IPS DF 6.9 (cell line): ENCODE measurements at regions not wholly inside any gene's neighbourhood (a gene's known extent, or its start where the extent isn't known, plus 50 kb on each side); places are given as distances from the start of the nearest gene placed in this dataset.
"Not testable (repeated sequence)": the region's sequence is repeated elsewhere in the genome, so short reads cannot be mapped to it uniquely, and the experiment has no call there.

Experiments
- DNase-seq: peaks from one replicate; pipeline ENCODE4 v3.0.0-alpha.2; 2013; ENCODE audit warnings: low read depth, low spot score
- H3K27ac ChIP-seq: one replicate; pipeline ENCODE4 v1.5.1; 2013; ENCODE audit warnings: low read length, control low read depth
- H3K27me3 ChIP-seq: 2 replicates; pipeline ENCODE4 v1.6.1; 2013; ENCODE audit warnings: mild to moderate bottlenecking, low read length; ENCODE audit not compliant: control insufficient read depth, insufficient read depth
- H3K36me3 ChIP-seq: 2 replicates; pipeline ENCODE4 v1.6.1; 2013; ENCODE audit warnings: low read length; ENCODE audit not compliant: control insufficient read depth, insufficient read depth
- H3K4me1 ChIP-seq: 2 replicates; pipeline ENCODE4 v1.6.1; 2013; ENCODE audit warnings: low read length; ENCODE audit not compliant: control insufficient read depth, insufficient read depth
- H3K4me3 ChIP-seq: 2 replicates; pipeline ENCODE4 v1.5.1; 2013; ENCODE audit warnings: mild to moderate bottlenecking, low read length
- H3K9me3 ChIP-seq: 2 replicates; pipeline ENCODE4 v1.6.1; 2013; ENCODE audit warnings: low read length, inconsistent platforms; ENCODE audit not compliant: control insufficient read depth, insufficient read depth
- WGBS: extraction: QIAGEN DNeasy Blood & Tissue Kit; methylation state at CpG from one replicate; pipeline ENCODE4 v1.1.7; 2013; ENCODE audit warnings: mixed read lengths, missing lambda C conversion rate; ENCODE audit not compliant: insufficient read length, insufficient coverage; 5-methylcytosine and 5-hydroxymethylcytosine counted together

DNA sequence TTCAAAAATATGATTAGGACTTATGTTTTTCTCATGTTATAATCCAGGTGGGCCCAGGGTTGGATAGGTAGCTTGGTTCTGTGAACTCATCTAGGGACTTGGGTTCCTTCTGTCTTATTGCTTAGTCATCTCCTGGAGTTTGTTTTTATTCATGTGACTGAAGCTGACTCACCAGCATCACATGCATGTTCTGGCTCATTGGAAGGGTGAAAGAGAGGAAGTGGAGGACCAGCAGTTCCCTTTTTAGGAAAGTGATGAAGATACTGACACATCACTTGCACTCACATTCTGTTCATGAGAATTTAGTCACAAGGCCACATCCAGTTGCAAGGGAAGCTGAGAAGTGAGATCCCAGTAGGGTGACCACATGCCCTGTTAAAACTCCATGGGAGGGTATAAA is 95.9 kb downstream of the NPIPB5 start:
- not testable (repeated sequence) for H3K36me3 ChIP-seq, H3K4me3 ChIP-seq, DNase-seq, H3K9me3 ChIP-seq, H3K27me3 ChIP-seq, H3K27ac ChIP-seq, H3K4me1 ChIP-seq

GRCh38 chr16:22609798-22610197 is 99.1 kb downstream of the NPIPB5 start:
- not testable (repeated sequence) for H3K9me3 ChIP-seq, H3K36me3 ChIP-seq, H3K27me3 ChIP-seq, H3K4me3 ChIP-seq, DNase-seq, H3K4me1 ChIP-seq, H3K27ac ChIP-seq
- no CpG with 5 or more reads among the region's 2 CpGs for WGBS

DNA sequence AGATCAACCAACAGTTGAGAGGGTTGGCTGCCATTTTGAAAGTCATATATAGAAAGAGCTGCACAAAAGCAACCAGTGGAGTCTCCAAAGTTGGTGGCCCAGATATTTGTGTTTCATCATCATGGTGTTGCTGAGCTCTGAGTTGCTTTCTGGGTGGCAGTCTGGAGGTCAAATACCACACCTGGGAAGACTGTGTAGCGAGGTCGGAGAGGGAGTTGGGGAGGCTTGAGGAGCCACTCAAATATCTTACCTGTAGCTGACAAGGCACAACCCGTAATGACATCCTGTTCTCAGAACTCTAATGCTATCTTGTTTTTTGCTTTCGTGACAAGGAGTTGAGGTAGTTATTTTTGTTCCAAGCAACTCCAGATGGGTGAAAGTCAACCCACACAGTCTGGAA is 100.4 kb downstream of the NPIPB5 start:
- H3K4me1 ChIP-seq, H3K9me3 ChIP-seq, H3K4me3 ChIP-seq, H3K27me3 ChIP-seq, H3K27ac ChIP-seq, DNase-seq, H3K36me3 ChIP-seq: not testable (repeated sequence)
- no CpG with 5 or more reads among the region's 4 CpGs for WGBS

GRCh38 chr16:22614271-22614947 is 103.7 kb downstream of the NPIPB5 start:
- no CpG with 5 or more reads among the region's 6 CpGs for WGBS
- no peaks in the 10 kb centered on the region for H3K36me3 ChIP-seq
- H3K9me3 ChIP-seq = no peaks in the 10 kb centered on the region
- DNase-seq = no peak
- H3K27me3 ChIP-seq = no peaks in the 10 kb centered on the region
- no peak overlapping the region for H3K4me3 ChIP-seq
- H3K27ac ChIP-seq = no peak overlapping the region
- H3K4me1 ChIP-seq = no peaks in the 10 kb centered on the region

- DNase-seq = no peak
- WGBS = no CpG with 5 or more reads among the region's 5 CpGs
- no peak overlapping the region for H3K4me3 ChIP-seq
- no peaks in the 10 kb centered on the region for H3K36me3 ChIP-seq
- H3K27ac ChIP-seq = no peak overlapping the region
- H3K27me3 ChIP-seq = no peaks in the 10 kb centered on the region
- no peaks in the 10 kb centered on the region for H3K4me1 ChIP-seq
- no peaks in the 10 kb centered on the region for H3K9me3 ChIP-seq
Observed at GRCh38 chr16:22618842-22619241, 108.2 kb downstream of the NPIPB5 start.

DNA sequence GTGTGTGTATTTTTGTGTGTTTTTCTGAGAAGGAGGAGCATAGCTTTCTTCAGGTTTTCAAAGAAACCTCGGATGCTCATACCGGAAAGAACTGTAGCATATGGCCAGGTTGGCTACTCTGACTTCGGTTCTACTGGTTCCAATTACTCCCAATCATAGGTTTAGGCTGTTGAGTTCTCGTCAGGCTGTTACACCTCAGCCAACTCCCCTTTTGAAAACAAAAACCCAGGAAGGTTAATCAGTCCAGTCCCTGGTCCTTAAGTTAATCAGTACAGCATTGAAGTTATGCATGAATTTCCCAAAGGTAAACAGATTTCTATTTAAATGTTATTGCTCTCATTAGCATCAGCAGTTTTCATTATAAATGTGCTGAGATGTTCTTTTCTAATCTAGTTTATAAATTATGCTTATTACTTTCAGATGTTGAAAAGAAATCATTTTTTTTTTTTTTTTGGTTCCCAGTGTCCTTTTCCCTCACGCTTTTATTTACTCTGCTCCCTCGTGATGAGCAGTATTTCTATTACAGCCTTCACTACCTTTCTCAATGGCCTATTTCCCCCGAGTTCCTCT is 111.0 kb downstream of the NPIPB5 start:
- WGBS = no CpG with 5 or more reads among the region's 7 CpGs
- Histone ChIP-seq H3K27ac (no peak overlapping the region), H3K9me3 (no peaks in the 10 kb centered on the region), H3K4me1 (no peaks in the 10 kb centered on the region), H3K27me3 (no peaks in the 10 kb centered on the region), H3K4me3 (no peak overlapping the region), H3K36me3 (no peaks in the 10 kb centered on the region)
- DNase-seq = no peak

- no peak for DNase-seq
Observed at GRCh38 chr16:22622703-22623102, 112.0 kb downstream of the NPIPB5 start.

GRCh38 chr16:22623351-22623781 is 112.7 kb downstream of the NPIPB5 start:
- Histone ChIP-seq H3K4me1 (no peaks in the 10 kb centered on the region), H3K4me3 (no peak overlapping the region), H3K36me3 (no peaks in the 10 kb centered on the region), H3K9me3 (no peaks in the 10 kb centered on the region), H3K27ac (no peak overlapping the region), H3K27me3 (no peaks in the 10 kb centered on the region)
- no peak for DNase-seq
- no CpG with 5 or more reads among the region's 2 CpGs for WGBS

More at GRCh38 chr16:22622703-22623102, 112.0 kb downstream of the NPIPB5 start:
- H3K36me3 ChIP-seq = no peaks in the 10 kb centered on the region
- WGBS = no CpG with 5 or more reads among the region's 5 CpGs
- H3K4me1 ChIP-seq = no peaks in the 10 kb centered on the region
- no peaks in the 10 kb centered on the region for H3K27me3 ChIP-seq
- no peaks in the 10 kb centered on the region for H3K9me3 ChIP-seq
- H3K4me3 ChIP-seq = no peak overlapping the region
- no peak overlapping the region for H3K27ac ChIP-seq

- Histone ChIP-seq H3K27ac (no peak overlapping the region), H3K36me3 (no peaks in the 10 kb centered on the region), H3K4me3 (no peak overlapping the region), H3K9me3 (no peaks in the 10 kb centered on the region), H3K4me1 (no peaks in the 10 kb centered on the region), H3K27me3 (no peaks in the 10 kb centered on the region)
- WGBS = no CpG with 5 or more reads among the region's 18 CpGs
- no peak for DNase-seq
Observed at GRCh38 chr16:22624038-22624799, 113.5 kb downstream of the NPIPB5 start.

DNA sequence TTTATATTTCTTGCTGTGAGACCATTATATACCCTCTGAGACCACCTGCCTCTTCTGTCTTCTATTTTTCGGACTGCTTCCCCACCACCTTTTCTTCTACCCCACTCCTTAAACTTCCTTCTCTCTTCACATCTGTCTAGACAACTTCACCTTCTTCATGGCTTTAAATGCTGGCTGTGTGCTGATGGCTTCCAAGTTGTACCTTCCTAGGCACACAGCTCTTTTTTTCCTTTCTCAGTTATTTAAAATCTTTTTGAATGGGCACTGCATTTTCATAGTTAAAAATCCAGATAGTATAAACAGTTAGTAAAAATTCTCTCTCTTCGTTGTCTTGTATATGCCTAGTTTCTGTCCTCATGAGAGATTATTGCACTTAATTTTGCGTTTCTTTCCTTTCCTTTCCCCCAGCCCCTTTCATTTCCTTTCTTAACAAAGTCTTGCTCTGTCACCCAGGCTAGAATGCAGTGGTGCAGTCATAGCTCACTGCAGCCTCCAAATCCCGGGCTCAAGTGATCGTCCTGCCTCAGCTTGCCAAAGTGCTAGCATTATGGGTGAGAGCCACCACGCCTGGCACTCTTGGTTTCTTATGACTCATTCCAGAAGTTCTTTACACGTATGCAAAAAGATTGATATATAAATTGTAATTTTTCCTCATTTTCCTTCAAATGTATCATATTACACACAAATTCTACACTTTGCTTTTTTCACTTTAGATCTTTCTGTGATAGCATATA is 114.3 kb downstream of the NPIPB5 start:
- WGBS = 100% methylated on average over 1 of the region's 7 CpGs
- H3K36me3 ChIP-seq = no peaks in the 10 kb centered on the region
- no peak overlapping the region for H3K27ac ChIP-seq
- H3K27me3 ChIP-seq = no peaks in the 10 kb centered on the region
- no peaks in the 10 kb centered on the region for H3K4me1 ChIP-seq
- H3K4me3 ChIP-seq = no peak overlapping the region
- H3K9me3 ChIP-seq = no peaks in the 10 kb centered on the region
- DNase-seq = no peak
